Fibroblast of lung (primary cell): ENCODE measurements at regions not wholly inside any gene's neighbourhood (a gene's known extent, or its start where the extent isn't known, plus 50 kb on each side); places are given as distances from the start of the nearest gene placed in this dataset.

ENCODE experiments used
- CTCF ChIP-seq, 2 donors: IDR thresholded peaks in 1 of 2; conservative IDR thresholded peaks in 1 of 2; 1 replicate in 1 of 2; 2 replicates in 1 of 2; pipeline ENCODE4 v1.5.1; 2011 to 2012; ENCODE audit warnings: low read length in 2 of 2, control low read depth in 1 of 2, inconsistent platforms in 1 of 2, low read depth in 1 of 2, mild to moderate bottlenecking in 1 of 2
- EZH2 ChIP-seq: IDR thresholded peaks from 2 replicates; pipeline ENCODE4 v1.5.1; 2012; ENCODE audit warnings: low read length, control low read depth, mild to moderate bottlenecking; ENCODE audit errors: missing control alignments

GRCh38 chr14:87805315-87805723 is 187.7 kb downstream of the GALC start:
- peak; percentile 33 to 38 for TF ChIP-seq CTCF (conservative IDR thresholded peaks at IDR 0.05 in 1 of 2, IDR thresholded peaks at IDR 0.05 in 1 of 2; ENCODE audit: low read depth in 1 of 2, low read length in 2 of 2)
- no peak for TF ChIP-seq EZH2
